ENCODE measurements at regions not wholly inside any gene's neighbourhood (a gene's known extent, or its start where the extent isn't known, plus 50 kb on each side); places are given as distances from the start of the nearest gene placed in this dataset.

GRCh38 chr4:31390849-31391248 is 670.7 kb downstream of the PCDH7 start:
- Histone ChIP-seq H3K27me3 (no peaks in the 10 kb centered on the region), H3K4me3 (no peak overlapping the region), H3K36me3 (no peaks in the 10 kb centered on the region), H3K27ac (no peak overlapping the region), H3K4me1 (no peaks in the 10 kb centered on the region), H3K9me3 (no peaks in the 10 kb centered on the region)
- TF ChIP-seq POLR2A (IDR thresholded peaks at IDR 0.05) = no peak
- TF ChIP-seq EP300 (IDR thresholded peaks at IDR 0.05) = no peak
- TF ChIP-seq CTCF (IDR thresholded peaks at IDR 0.05) = no peak
- no peak for DNase-seq (ENCODE audit: low spot score in 2 of 2)

- TF ChIP-seq CTCF (IDR thresholded peaks at IDR 0.05) (no peak), POLR2A (IDR thresholded peaks at IDR 0.05) (no peak), EP300 (IDR thresholded peaks at IDR 0.05) (no peak)
- no peaks in the 10 kb centered on the region for H3K9me3 ChIP-seq
- no peak overlapping the region for H3K27ac ChIP-seq
- no peaks in the 10 kb centered on the region for H3K36me3 ChIP-seq
- no peak for DNase-seq (ENCODE audit: low spot score in 2 of 2)
- H3K4me1 ChIP-seq = no peaks in the 10 kb centered on the region
- H3K4me3 ChIP-seq = no peak overlapping the region
- no peaks in the 10 kb centered on the region for H3K27me3 ChIP-seq
Observed at GRCh38 chr4:31391976-31392375, 671.8 kb downstream of the PCDH7 start.

- 83 to 90% methylated on average over 2 of the region's 2 CpGs for WGBS, 2 donors
- no peaks in the 10 kb centered on the region for H3K36me3 ChIP-seq
- TF ChIP-seq EP300 (IDR thresholded peaks at IDR 0.05) (no peak), CTCF (IDR thresholded peaks at IDR 0.05) (no peak), POLR2A (IDR thresholded peaks at IDR 0.05) (no peak)
Observed at GRCh38 chr4:31392923-31393322, 672.8 kb downstream of the PCDH7 start.

GRCh38 chr4:31408121-31408520 is 688.0 kb downstream of the PCDH7 start:
- Histone ChIP-seq H3K4me1 (no peaks in the 10 kb centered on the region), H3K27ac (no peak overlapping the region), H3K36me3 (no peaks in the 10 kb centered on the region), H3K4me3 (no peak overlapping the region), H3K27me3 (no peaks in the 10 kb centered on the region), H3K9me3 (no peaks in the 10 kb centered on the region)
- TF ChIP-seq EP300 (IDR thresholded peaks at IDR 0.05) (no peak), POLR2A (IDR thresholded peaks at IDR 0.05) (no peak), CTCF (IDR thresholded peaks at IDR 0.05) (no peak)
- 50 to 60% methylated on average over 3 of the region's 3 CpGs for WGBS, 2 donors
- DNase-seq (ENCODE audit: low spot score in 2 of 2) = no peak

More at GRCh38 chr4:31392923-31393322, 672.8 kb downstream of the PCDH7 start:
- no peak for DNase-seq (ENCODE audit: low spot score in 2 of 2)
- Histone ChIP-seq H3K9me3 (no peaks in the 10 kb centered on the region), H3K27ac (no peak overlapping the region), H3K4me3 (no peak overlapping the region), H3K27me3 (no peaks in the 10 kb centered on the region), H3K4me1 (no peaks in the 10 kb centered on the region)

- TF ChIP-seq POLR2A (IDR thresholded peaks at IDR 0.05) (no peak), EP300 (IDR thresholded peaks at IDR 0.05) (no peak), CTCF (IDR thresholded peaks at IDR 0.05) (no peak)
- DNase-seq (ENCODE audit: low spot score in 2 of 2) = no peak
- WGBS, 2 donors = 46% methylated on average over 1 of the region's 1 CpG
- Histone ChIP-seq H3K27me3 (no peaks in the 10 kb centered on the region), H3K9me3 (no peaks in the 10 kb centered on the region), H3K36me3 (no peaks in the 10 kb centered on the region), H3K27ac (no peak overlapping the region), H3K4me1 (no peaks in the 10 kb centered on the region), H3K4me3 (no peak overlapping the region)
Observed at GRCh38 chr4:31411565-31411964, 691.4 kb downstream of the PCDH7 start.
